Natural killer cell treated with Interleukin-12 subunit alpha and Interleukin-12 subunit beta and Interleukin-15 and Interleukin-18, amount 100 ng/mL, for 72 hours (primary cell): ENCODE measurements at regions not wholly inside any gene's neighbourhood (a gene's known extent, or its start where the extent isn't known, plus 50 kb on each side); places are given as distances from the start of the nearest gene placed in this dataset.

Experiments used
- ATAC-seq, 2 donors: fragments of 150-1000 bp; cut with Tn5 transposase in 1 of 2; sonication (Bioruptor Pico), chemical (Tn5 transposase) in 1 of 2; 2 replicates each; pipeline ENCODE4 v1.10.0; 2021
- DNase-seq: peaks from one replicate; pipeline ENCODE4 v3.0.0; 2022; ENCODE audit warnings: low spot score
- H3K27ac Mint-ChIP-seq, 2 donors: 1 replicate in 1 of 2; 2 replicates in 1 of 2; pipeline ENCODE4 v1.8.0; 2022; ENCODE audit warnings: mixed read lengths in 2 of 2, mild to moderate bottlenecking in 1 of 2, moderate library complexity in 1 of 2
- H3K27me3 Mint-ChIP-seq, 2 donors: 1 replicate in 1 of 2; 2 replicates in 1 of 2; pipeline ENCODE4 v1.8.0; 2022; ENCODE audit warnings: mixed read lengths in 2 of 2
- H3K36me3 Mint-ChIP-seq: one replicate; pipeline ENCODE4 v1.8.0; 2022; ENCODE audit warnings: mixed read lengths
- H3K4me1 Mint-ChIP-seq, 2 donors: 1 replicate in 1 of 2; 2 replicates in 1 of 2; pipeline ENCODE4 v1.8.0; 2022; ENCODE audit warnings: low read depth in 2 of 2, mixed read lengths in 2 of 2, mild to moderate bottlenecking in 1 of 2
- H3K4me3 Mint-ChIP-seq: one replicate; pipeline ENCODE4 v1.8.0; 2022; ENCODE audit warnings: mixed read lengths
- H3K9me3 Mint-ChIP-seq: 2 replicates; pipeline ENCODE4 v1.8.0; 2022; ENCODE audit warnings: mixed read lengths

DNA sequence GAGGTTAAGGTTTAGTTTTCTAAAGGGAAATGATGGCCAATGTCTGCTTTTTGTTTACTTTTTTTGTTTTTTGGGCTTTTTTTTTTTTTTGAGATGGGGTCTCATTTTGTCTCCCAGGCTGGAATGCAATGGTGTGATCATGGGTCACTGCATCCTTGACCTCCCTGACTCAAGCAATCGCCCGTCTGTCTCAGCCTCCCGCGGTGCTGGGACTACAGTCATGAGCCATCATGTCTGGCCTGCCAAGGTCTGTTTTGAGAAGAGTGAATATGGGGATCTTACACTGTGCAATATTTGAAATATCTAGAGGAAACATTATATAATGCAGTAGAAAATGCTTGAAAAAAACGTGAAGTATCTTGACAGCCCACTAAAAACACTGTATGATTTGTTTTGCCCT, 162.5 kb downstream of the GASK1B start:
- H3K4me3 Mint-ChIP-seq: no peak overlapping the region
- no peaks in the 10 kb centered on the region for H3K36me3 Mint-ChIP-seq
- ATAC-seq: no peak
- no peak overlapping the region for H3K27ac Mint-ChIP-seq
- H3K27me3 Mint-ChIP-seq: no peaks in the 10 kb centered on the region
- H3K9me3 Mint-ChIP-seq: no peaks in the 10 kb centered on the region
- no peaks in the 10 kb centered on the region for H3K4me1 Mint-ChIP-seq
- no peak for DNase-seq

DNA sequence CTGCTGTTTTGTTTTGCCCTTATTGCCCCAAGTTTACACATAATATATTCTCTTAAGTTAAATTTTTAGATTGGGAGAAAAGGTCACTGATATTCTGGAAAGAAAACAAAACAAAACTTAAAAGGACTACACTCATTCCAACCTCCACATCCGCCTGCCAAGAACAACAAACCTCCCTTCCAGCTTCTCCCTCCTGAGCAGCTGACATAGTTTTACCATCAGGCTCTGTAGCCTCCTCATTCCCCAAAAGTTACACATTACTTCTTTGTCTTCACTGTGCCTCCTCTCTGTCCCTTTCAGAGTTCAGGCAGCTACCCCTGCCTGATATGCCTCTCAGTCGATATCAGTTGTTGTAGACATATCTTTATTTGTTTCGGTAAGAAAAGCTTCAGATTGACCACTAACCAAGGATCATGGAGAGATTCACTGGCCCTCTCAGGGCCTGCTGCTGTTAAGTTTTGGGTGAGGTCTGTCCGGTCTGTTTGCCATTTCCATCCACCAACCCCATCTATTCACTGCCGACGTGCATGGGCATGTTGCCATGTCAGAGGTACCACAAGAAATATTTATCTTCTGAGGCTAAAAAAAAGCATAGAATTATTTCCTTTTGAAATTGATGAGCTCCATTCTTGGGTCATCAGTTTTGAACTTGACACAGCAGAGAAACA, 164.1 kb downstream of the GASK1B start:
- no peaks in the 10 kb centered on the region for H3K27me3 Mint-ChIP-seq
- no peaks in the 10 kb centered on the region for H3K4me1 Mint-ChIP-seq
- H3K4me3 Mint-ChIP-seq: no peak overlapping the region

DNA sequence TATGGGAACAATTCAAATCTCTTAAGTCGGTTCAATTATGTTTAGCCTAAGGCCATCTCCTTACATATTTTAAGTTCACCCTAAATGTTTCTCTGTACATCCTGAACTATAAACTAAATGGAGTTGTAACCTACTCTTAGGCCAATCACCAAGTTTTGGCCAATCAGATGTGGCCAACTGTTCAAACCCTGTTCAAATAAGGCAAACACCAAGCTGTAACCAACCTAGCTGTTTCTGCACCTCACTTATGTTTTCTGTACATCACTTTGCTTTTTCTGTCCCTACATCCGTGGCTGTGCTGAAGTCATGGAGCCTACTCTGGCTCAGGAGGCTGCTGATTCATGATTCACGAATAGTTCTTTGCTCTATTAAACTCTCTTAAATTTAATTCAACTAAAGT, 165.3 kb downstream of the GASK1B start:
- no peak overlapping the region for H3K4me3 Mint-ChIP-seq
- no peak overlapping the region for H3K27ac Mint-ChIP-seq
- no peaks in the 10 kb centered on the region for H3K36me3 Mint-ChIP-seq
- H3K9me3 Mint-ChIP-seq: no peaks in the 10 kb centered on the region
- no peaks in the 10 kb centered on the region for H3K4me1 Mint-ChIP-seq
- DNase-seq (no peak), ATAC-seq (no peak)
- H3K27me3 Mint-ChIP-seq: no peaks in the 10 kb centered on the region

More for the DNA sequence above, 164.1 kb downstream of the GASK1B start:
- no peak overlapping the region for H3K27ac Mint-ChIP-seq
- H3K36me3 Mint-ChIP-seq: no peaks in the 10 kb centered on the region
- H3K9me3 Mint-ChIP-seq: no peaks in the 10 kb centered on the region
- ATAC-seq (no peak), DNase-seq (no peak)

GRCh38 chr4:158006990-158007389, 165.8 kb downstream of the GASK1B start:
- H3K9me3 Mint-ChIP-seq: no peaks in the 10 kb centered on the region
- no peaks in the 10 kb centered on the region for H3K27me3 Mint-ChIP-seq
- ATAC-seq (no peak), DNase-seq (no peak)
- H3K4me3 Mint-ChIP-seq: no peak overlapping the region
- no peak overlapping the region for H3K27ac Mint-ChIP-seq
- H3K4me1 Mint-ChIP-seq: no peaks in the 10 kb centered on the region
- no peaks in the 10 kb centered on the region for H3K36me3 Mint-ChIP-seq

- no peaks in the 10 kb centered on the region for H3K27me3 Mint-ChIP-seq
- ATAC-seq: no peak
- peaks cover 3% of the 10 kb centered on the region for H3K9me3 Mint-ChIP-seq
- H3K27ac Mint-ChIP-seq: no peak overlapping the region
- H3K36me3 Mint-ChIP-seq: no peaks in the 10 kb centered on the region
- DNase-seq: no peak
- H3K4me1 Mint-ChIP-seq: no peaks in the 10 kb centered on the region
- no peak overlapping the region for H3K4me3 Mint-ChIP-seq
These were observed 167.8 kb downstream of the GASK1B start for GRCh38 chr4:158005021-158005420.

DNA sequence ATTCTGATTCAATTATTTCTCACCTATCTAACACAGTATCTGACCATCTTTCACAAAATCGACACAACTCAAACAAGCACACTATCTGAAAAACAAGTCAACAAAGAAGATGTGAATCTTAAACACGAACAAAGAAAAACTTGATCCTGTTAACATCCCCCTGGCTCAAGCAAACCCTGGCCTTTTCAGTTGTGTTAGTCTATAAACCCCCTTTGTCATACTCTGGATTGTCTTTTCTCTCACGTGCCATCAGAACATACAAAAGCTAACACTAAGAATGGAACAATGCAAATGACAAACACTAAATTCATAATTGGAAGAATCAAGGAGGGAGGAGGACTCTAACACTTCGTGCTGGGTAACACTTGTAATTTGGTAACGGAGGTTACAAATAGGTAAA, 168.7 kb downstream of the GASK1B start:
- Mint-ChIP-seq H3K36me3 (no peaks in the 10 kb centered on the region), H3K9me3 (peaks cover 3% of the 10 kb centered on the region), H3K27me3 (no peaks in the 10 kb centered on the region), H3K4me1 (no peaks in the 10 kb centered on the region), H3K4me3 (no peak overlapping the region), H3K27ac (no peak overlapping the region)
- no peak for DNase-seq
- no peak for ATAC-seq

DNA sequence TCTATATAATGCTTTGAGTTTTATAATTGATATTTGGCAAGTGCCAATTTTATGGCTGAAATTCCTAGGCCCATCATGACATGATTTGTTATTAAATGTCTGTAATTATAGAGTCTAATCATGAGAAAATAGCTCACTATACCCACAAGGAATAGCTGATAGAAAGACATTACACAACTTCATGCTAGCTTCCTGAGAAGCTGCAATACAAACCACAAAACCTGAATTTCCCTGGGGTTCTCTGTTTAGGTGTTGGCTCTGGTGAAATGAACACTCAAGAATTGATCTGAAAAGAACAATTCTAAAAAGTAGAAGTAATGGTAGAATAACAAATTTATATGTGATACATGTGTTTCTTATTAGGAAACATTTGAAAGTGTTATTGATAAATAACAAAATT, 169.6 kb downstream of the GASK1B start:
- no peak for ATAC-seq
- Mint-ChIP-seq H3K4me1 (no peaks in the 10 kb centered on the region), H3K27ac (no peak overlapping the region)

GRCh38 chr4:158002173-158002572, 170.7 kb downstream of the GASK1B start:
- no peak for ATAC-seq
- Mint-ChIP-seq H3K27ac (no peak overlapping the region), H3K9me3 (peaks cover 3% of the 10 kb centered on the region), H3K27me3 (no peaks in the 10 kb centered on the region), H3K4me3 (no peak overlapping the region), H3K4me1 (no peaks in the 10 kb centered on the region), H3K36me3 (no peaks in the 10 kb centered on the region)
- DNase-seq: no peak

More for the DNA sequence above, 169.6 kb downstream of the GASK1B start:
- no peaks in the 10 kb centered on the region for H3K36me3 Mint-ChIP-seq
- no peaks in the 10 kb centered on the region for H3K27me3 Mint-ChIP-seq
- peaks cover 3% of the 10 kb centered on the region for H3K9me3 Mint-ChIP-seq
- DNase-seq: no peak
- no peak overlapping the region for H3K4me3 Mint-ChIP-seq

GRCh38 chr4:158001756-158002155, 171.1 kb downstream of the GASK1B start:
- Mint-ChIP-seq H3K9me3 (peaks cover 3% of the 10 kb centered on the region), H3K4me3 (no peak overlapping the region), H3K4me1 (no peaks in the 10 kb centered on the region), H3K27me3 (no peaks in the 10 kb centered on the region), H3K27ac (no peak overlapping the region), H3K36me3 (no peaks in the 10 kb centered on the region)
- ATAC-seq: no peak
- no peak for DNase-seq

DNA sequence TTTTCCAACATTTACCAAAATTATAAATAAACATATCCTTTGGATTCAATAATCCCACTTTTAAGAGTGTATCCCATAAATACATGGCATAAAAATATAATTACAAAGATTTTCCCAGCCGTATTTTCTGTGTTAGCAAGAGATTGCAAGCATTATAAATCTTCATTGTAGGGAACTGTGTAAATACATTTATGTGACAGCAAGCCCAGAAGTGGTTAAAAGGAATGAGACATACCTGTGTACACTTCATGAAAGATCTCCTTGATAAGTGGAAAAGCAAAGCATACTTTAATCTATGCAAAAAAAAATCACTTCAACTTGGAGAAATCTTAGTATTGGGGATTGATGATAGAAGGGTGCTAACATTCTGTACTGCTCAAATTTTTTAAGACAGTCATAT, 173.1 kb downstream of the GASK1B start:
- ATAC-seq (no peak), DNase-seq (no peak)
- Mint-ChIP-seq H3K9me3 (peaks cover 3% of the 10 kb centered on the region), H3K27me3 (no peaks in the 10 kb centered on the region), H3K4me3 (no peak overlapping the region), H3K36me3 (no peaks in the 10 kb centered on the region), H3K4me1 (no peaks in the 10 kb centered on the region), H3K27ac (no peak overlapping the region)

DNA sequence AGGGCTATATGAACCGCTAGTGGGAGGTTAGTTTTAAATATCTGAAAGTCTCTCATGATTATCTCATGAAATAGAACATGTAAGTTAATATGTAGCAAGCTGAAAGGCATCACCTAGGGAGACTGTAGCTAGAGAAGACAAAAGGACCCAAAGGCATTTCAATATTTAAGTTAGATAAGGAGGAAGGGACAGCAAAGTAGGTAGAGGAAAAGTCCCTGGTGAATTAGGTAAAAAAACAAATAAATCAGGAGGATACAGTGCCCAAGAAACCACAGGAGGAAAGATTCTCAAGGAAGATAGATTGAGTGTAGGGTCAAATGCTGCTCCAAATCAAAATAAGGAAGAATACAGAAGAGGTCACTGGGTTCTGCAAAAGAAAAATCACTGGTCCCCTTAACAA, 175.5 kb downstream of the GASK1B start:
- Mint-ChIP-seq H3K4me3 (no peak overlapping the region), H3K9me3 (peaks cover 3% of the 10 kb centered on the region), H3K4me1 (no peaks in the 10 kb centered on the region), H3K27ac (no peak overlapping the region), H3K36me3 (no peaks in the 10 kb centered on the region), H3K27me3 (no peaks in the 10 kb centered on the region)
- DNase-seq (no peak), ATAC-seq (no peak)

- Mint-ChIP-seq H3K27ac (no peak overlapping the region), H3K4me1 (no peaks in the 10 kb centered on the region)
- DNase-seq: no peak
These were observed 176.5 kb downstream of the GASK1B start for GRCh38 chr4:157996061-157997028.

GRCh38 chr4:157994863-157995262, 178.0 kb downstream of the GASK1B start:
- Mint-ChIP-seq H3K4me3 (no peak overlapping the region), H3K36me3 (no peaks in the 10 kb centered on the region), H3K9me3 (no peaks in the 10 kb centered on the region), H3K27ac (no peak overlapping the region), H3K4me1 (no peaks in the 10 kb centered on the region), H3K27me3 (no peaks in the 10 kb centered on the region)
- DNase-seq (no peak), ATAC-seq (no peak)

More at GRCh38 chr4:157996061-157997028, 176.5 kb downstream of the GASK1B start:
- H3K4me3 Mint-ChIP-seq: no peak overlapping the region
- H3K9me3 Mint-ChIP-seq: peaks cover 3% of the 10 kb centered on the region
- no peak for ATAC-seq
- no peaks in the 10 kb centered on the region for H3K36me3 Mint-ChIP-seq
- H3K27me3 Mint-ChIP-seq: no peaks in the 10 kb centered on the region
